HG02884 (cell line): ENCODE measurements at regions not wholly inside any gene's neighbourhood (a gene's known extent, or its start where the extent isn't known, plus 50 kb on each side); places are given as distances from the start of the nearest gene placed in this dataset.
"Not testable (repeated sequence)": the region's sequence is repeated elsewhere in the genome, so short reads cannot be mapped to it uniquely, and the experiment has no call there.

Experiments used
- ATAC-seq: cut with Tn5 transposase; IDR thresholded peaks from one replicate; pipeline ENCODE4 v1.9.1; 2021; ENCODE audit warnings: mild to moderate bottlenecking, moderate library complexity; ENCODE audit not compliant: unreplicated experiment

- not testable (repeated sequence) for ATAC-seq
Observed at GRCh38 chr2:87565116-87565515, 182.8 kb upstream of the PLGLB2 start.

- not testable (repeated sequence) for ATAC-seq
Observed at GRCh38 chr2:87566531-87566930, 181.4 kb upstream of the PLGLB2 start.

GRCh38 chr2:87567093-87567492 lies 180.8 kb upstream of the PLGLB2 start:
- not testable (repeated sequence) for ATAC-seq

GRCh38 chr2:87567912-87568311 lies 180.0 kb upstream of the PLGLB2 start:
- ATAC-seq, result not testable (repeated sequence)

GRCh38 chr2:87568554-87569278 lies 179.2 kb upstream of the PLGLB2 start:
- not testable (repeated sequence) for ATAC-seq

- ATAC-seq, result not testable (repeated sequence)
Observed at GRCh38 chr2:87569689-87570397, 178.0 kb upstream of the PLGLB2 start.

- ATAC-seq, result not testable (repeated sequence)
Observed at GRCh38 chr2:87571889-87572465, 175.9 kb upstream of the PLGLB2 start.

GRCh38 chr2:87572906-87573305 lies 175.0 kb upstream of the PLGLB2 start:
- ATAC-seq, result not testable (repeated sequence)

- not testable (repeated sequence) for ATAC-seq
Observed at GRCh38 chr2:87573386-87574192, 174.3 kb upstream of the PLGLB2 start.

GRCh38 chr2:87574193-87575119 lies 173.4 kb upstream of the PLGLB2 start:
- not testable (repeated sequence) for ATAC-seq

- not testable (repeated sequence) for ATAC-seq
Observed at GRCh38 chr2:87575138-87575537, 172.7 kb upstream of the PLGLB2 start.

- not testable (repeated sequence) for ATAC-seq
Observed at GRCh38 chr2:87577358-87577757, 170.5 kb upstream of the PLGLB2 start.

GRCh38 chr2:87582152-87582551 lies 165.7 kb upstream of the PLGLB2 start:
- ATAC-seq, result peak; percentile 70

GRCh38 chr2:87582579-87582978 lies 165.3 kb upstream of the PLGLB2 start:
- peak; percentile 17 for ATAC-seq

GRCh38 chr2:87583370-87583769 lies 164.5 kb upstream of the PLGLB2 start:
- ATAC-seq, result not testable (repeated sequence)

GRCh38 chr2:87583803-87584202 lies 164.1 kb upstream of the PLGLB2 start:
- ATAC-seq, result not testable (repeated sequence)

GRCh38 chr2:87584268-87584906 lies 163.5 kb upstream of the PLGLB2 start:
- ATAC-seq, result not testable (repeated sequence)

GRCh38 chr2:87587934-87588333 lies 160.0 kb upstream of the PLGLB2 start:
- not testable (repeated sequence) for ATAC-seq

GRCh38 chr2:87592974-87593373 lies 154.9 kb upstream of the PLGLB2 start:
- ATAC-seq, result not testable (repeated sequence)
